Effector CD4-positive, alpha-beta T cell (primary cell): ENCODE measurements at regions not wholly inside any gene's neighbourhood (a gene's known extent, or its start where the extent isn't known, plus 50 kb on each side); places are given as distances from the start of the nearest gene placed in this dataset.

Experiments
- DNase-seq: peaks from one replicate; pipeline ENCODE4 v3.0.0-alpha.2; 2020

DNA sequence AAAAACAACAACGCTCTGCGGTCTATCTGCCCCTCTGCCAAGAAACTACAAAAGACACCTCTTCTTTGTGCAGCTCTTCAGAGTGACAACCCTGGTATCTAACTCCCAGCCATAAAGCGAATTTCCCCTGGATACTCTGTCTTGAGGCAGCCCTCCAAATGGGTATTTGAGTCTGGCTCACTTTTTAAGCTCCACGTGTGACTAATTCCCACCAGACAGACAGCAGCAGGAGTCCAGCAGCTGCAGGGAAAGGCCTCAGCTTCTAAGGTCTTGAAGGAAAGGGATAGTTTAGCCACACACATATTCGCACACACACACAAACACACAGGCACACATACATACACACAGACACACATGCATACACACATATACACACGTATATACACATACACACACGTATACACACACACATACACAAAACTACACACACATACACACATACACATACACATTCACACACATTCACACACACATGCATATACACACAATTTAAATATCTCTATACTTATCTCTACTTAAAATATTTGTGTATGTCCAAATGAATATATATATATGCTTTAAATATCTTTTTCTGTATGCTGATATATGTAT is 188.8 kb downstream of the TSHZ3 start:
- DNase-seq = no peak

DNA sequence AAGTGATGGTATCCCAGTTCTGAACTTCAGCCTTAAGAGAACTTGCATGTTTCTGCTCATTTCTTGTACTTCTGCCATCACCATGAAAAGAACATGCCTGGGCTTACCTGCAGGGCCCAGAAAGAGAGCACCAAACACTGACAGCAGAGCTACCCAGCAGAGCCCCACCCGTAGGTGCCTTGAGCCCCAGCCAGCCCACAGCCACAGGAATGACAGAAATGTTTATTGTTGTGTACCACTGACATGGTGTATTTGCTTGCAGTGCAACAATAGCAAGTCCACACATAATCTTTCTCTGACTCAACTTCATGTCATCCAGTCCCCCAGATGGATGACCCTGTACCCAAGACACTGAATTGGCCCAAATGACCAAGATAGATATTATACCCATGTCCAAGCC is 195.2 kb downstream of the TSHZ3 start:
- no peak for DNase-seq

DNA sequence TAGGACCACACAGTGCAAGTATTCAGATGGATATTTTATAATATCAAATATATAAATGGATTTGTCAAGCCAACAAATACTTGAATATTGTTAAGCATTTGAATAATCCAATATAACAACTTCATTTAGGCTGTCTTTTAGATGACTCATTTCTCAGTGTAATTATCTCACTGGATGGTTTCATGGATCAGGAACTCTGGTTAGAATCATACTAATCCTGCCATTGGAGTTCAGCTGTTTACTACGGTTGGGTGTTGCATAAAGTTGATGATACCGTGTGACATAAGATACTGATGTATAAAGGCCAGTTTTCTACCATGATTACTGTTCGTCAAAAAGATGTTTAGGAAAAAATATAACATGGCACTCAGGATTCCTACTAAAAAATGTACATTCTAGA is 196.3 kb downstream of the TSHZ3 start:
- DNase-seq = no peak

DNA sequence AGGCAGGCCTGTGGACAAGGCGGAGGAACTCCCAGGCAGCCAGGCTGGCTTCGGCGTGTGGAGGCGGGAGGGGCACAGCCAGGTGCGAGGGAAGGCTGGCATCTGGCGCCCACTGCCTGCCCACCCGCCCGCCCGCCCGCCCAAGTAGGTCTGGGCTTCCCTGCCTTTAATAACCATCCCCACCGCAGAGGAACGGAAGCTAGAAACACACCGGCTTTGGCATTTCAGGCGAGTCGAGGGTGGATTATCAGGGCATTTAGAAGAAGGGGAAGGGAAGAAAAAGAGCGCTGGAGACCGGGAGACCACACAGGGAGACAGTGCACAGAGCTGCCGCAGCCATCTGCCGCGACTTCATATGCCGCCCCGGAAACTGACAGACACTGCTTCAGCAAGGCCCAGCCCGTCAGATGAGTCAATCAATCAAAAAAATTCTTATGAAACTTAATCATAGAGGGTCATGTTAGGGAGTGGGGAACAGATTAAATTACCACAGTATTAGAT is 199.7 kb downstream of the TSHZ3 start:
- no peak for DNase-seq

DNA sequence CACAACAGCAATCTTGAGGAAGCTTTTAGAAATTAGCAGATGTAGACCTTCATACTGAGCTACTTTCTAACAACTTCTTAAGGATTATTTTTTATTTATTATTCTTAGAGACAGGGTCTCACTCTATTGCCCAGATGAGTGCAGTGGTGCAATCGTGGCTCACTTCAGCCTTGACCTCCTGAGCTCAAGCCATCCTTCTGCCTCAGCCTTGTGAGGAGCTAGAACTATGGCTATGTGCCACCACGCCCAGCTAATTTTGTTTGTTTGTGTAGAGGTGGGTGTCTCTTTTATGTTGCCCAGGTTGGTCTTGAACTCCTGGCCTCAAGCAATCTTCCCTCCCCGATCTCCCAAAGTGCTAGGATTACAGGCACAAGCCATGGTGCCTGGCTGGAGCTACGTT is 200.6 kb downstream of the TSHZ3 start:
- DNase-seq = no peak

DNA sequence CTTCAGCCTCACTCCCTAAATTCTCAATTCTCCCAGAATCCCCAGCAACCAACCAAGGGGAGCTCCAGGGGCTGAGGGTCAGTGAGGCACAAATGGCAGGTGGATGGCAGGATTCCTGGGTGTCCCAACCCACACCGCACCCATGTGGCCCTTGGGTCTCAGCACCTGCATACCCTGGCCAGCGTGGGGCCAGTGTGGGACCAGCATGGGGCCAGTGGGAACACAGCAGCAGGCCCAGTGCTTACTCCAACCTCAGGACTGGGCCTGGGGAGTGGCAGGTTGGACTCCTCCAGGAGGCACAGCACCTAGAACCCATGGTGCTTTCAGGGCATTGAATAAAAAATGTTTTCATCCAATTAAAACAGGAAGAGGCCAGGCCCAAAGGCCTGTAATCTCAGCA is 202.0 kb downstream of the TSHZ3 start:
- DNase-seq = no peak

DNA sequence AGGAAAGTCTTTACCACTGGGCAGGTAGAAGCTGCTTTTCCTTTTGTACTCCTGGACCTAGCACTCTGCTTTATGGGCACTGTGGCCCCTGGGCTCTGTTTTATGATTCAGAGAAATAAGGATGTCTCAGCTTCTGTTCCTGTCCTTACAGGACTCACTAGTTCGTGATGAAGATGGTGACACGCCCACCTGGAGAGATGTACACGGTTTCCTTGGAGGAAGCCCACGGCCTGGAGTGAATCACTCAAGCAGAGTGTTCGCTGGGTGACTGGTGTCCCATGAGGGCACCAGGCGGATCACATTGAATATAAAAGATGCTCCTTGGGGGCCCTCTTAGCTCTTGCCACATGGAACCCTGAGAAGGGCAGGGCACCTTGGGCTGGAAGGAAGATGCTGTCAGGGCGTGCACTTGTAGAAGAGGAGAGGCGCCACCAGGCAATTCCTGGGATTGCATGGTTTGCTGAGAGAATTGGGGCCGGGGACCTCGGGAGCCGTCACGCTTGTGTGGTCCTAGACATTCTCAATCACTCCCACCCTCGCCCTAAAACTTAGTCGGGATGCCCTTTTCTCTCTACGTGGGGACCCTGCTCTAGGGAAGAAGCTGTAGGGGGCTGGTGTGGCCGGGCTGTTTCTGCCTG is 202.6 kb downstream of the TSHZ3 start:
- DNase-seq = no peak

DNA sequence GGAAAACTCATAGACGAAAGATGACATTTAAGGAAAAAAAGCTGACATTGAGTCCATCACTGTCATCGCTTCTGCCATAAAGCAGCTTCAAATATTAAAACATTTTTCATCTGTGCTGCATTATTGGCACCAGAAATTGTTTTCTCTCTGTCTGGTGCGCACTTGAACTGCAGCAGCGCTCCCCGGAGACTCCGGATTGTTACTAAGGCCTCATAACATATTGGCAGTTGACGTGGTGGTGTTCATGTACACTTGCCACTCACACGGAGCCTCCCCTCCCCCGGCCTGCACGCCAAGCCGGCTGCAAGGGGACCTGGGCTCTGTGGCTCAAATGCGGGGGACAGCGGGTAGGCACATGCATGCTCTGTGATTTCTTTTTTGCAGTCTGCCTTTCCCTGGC is 203.2 kb downstream of the TSHZ3 start:
- DNase-seq = no peak

DNA sequence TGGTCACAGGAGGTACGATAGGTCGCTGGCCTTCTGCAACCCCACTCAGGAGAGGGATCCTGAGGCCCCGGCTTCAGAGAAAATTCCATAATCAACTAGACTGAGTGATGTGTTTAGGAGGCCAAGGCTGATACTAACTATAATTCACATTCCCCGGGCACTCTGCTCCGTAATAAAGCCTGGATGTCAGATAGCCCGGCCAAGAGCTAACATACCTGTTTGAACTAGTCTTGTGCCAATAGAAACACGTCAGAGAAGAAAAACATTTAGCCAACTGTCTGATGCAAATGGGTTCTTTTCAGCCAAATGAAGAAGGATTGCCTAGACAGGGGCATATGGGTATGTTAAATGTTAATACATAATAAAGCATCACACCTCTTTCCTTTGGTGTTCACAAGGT is 204.2 kb downstream of the TSHZ3 start:
- no peak for DNase-seq

DNA sequence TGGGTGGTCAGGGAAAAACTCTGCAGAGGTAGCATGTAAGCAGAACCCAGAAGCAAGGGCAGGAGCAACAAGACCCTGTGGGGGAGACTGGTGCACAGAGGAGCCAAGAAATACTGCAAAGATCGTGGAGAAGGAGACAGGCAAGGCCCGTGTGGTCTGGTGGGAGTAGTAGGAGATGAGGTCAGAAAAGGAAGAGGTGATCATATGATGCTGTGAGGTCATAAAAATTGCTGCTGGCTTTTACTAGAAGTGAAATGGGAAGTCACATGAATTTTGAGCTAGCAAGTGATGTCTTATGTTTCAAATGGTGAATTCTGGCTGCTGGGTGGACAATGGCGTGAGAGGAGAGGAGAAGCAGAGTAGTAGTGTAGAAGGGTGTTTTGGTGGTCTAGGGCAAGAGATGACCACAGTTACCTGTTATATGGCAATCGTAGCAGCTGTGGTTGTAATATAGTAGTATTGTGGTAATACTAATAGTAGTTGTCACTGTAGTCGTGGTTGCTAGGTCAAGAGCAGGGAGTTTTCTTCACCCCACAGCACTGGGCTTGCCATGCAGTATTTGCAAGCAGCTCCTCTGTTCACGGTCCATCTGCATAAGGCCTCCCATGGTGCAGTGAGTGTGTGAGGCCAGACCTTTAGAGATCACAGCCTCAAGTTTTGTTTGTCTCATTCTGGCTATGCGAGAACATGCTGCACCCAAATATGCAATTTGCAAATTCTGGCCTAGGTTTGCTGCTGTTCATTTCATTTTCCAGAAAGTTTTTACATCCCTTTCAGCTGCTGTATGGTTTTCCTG is 205.0 kb downstream of the TSHZ3 start:
- no peak for DNase-seq

DNA sequence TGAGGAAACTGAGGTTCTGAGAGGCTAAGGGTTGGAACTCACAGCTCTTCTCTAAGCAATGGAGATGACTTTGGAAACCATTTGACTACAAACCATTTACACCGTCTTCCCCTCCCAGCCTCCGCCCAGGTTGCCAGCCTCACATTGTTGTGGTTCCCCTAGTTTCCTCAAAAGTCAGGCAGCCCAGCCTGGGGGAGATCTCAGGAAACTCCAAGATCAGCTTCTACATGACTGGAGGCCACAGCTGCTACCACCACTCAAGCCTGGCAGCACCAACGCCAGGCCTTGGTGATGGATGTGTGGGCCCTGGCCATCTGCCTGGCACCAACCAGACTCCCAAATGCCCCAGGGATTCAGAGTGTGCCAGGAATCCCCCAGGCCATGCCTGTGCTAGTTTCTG is 207.9 kb downstream of the TSHZ3 start:
- DNase-seq = no peak

DNA sequence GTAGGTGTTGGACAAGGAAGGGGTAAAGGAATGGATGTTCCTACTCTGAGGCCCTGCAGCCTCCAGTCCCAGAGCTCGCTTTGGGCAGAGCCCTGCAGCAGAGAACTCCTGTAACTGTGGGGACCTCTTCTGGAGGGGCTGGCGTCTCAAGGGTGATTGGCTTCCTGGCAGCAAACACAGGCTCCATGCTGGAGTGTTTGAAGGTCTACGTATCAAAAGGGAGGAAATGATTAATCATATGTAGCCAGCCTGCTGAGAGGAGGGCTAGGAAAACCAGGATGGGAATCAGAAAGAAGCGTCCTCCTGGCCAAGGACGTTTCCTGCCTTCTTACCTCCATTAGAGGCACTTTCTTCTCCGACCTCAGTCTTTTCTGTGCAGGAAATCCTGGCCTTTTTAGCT is 208.5 kb downstream of the TSHZ3 start:
- no peak for DNase-seq

DNA sequence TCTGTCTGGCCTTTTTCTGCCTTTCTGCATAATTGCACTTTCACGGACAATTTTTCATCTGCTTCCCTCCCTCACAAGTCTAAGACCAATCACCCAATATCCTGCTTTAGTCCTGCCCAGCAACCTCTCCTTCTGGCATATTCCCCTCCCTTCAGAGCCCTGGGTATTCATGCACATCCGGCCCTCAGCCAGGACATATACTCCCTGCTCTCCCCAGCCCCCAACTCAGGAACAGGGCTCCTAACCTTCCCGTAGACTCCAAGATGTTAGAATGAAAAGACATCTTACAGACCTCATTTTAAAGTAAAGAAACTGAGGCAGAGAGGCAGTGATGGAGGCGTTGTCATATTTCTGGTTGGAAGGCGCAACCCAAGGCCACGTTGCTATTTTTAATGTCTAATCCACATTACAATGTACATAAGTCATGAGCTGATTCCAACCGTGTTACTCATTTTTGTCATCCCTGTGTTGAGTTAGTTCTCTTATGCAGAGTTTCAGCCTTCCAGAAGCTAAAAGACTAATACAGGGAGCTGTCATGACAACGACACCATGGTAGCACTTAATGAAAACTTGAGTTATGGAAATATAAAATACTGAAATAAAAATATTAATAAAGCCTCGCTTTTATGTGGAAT is 209.2 kb downstream of the TSHZ3 start:
- DNase-seq = no peak

DNA sequence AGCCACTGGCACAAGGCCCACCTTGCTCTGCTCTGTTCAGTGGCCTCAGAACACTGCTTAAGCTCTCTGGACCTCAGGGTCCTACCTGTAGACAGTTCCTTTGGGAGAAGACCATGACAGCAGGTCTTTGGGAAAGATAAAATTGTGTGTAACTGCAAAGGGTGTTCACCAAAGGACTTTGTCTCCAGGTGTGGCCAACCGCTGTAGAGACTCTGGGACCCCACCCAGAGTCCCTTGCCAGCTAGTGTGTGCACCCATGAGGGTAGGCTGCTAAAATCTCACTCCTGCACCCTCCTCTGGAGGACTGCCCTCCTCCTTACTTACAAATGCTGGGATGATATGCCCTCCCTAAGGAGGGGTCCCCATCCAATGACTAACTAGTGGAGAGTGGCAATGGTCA is 211.2 kb downstream of the TSHZ3 start:
- DNase-seq = no peak

DNA sequence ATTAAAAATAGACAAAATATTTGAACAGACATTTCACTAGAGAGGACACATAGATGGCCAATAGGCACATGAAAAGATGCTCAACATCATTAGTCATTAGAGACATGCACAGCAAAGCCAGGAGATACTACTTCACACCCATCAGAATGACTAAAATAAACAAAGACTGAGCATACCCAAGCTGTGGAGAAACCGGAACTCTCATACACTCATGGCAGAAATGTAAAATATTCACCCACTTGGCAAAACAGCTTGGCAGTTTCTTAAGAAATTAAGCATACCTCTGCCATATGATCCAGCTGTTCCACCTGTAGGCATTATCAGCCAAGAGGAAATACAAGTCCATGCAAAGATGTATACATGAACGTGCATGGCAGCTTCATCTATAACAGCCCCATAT is 213.4 kb downstream of the TSHZ3 start:
- DNase-seq = no peak

DNA sequence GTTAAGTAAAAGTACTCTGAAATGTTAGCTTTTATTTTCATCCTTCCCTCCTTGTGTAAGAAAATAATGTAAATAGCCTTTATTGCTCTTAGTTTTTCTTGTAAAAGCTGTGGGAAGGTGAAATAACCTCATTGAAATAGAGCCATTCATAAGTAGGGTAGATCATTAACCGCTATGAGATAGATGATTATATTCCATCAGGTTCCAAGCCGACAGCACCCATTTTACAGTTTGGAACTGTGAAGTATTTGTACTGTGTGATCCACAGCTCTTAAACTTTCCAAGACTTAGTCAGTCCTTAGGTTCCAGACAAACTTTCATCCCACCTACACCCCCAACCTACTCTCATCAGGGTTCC is 216.5 kb downstream of the TSHZ3 start:
- no peak for DNase-seq

DNA sequence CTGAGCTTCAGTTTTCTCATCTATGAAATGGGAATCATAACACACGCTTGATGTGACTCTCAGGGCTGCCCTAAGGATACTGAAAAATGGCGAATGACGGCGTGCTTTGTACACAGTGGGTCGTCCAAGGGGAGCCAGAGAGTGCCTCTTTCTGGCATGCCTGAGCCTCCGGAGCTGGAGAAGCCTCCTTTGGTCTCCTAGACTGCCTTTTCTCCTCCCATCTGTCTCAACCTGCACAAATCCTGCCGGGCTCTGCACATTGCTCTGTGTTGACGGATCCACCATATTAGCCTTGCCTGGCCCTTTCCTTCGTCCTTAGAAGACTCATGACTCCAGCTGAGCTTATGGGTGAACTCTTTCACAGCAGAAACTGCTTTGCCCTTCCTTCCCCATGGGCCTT is 220.9 kb downstream of the TSHZ3 start:
- no peak for DNase-seq

DNA sequence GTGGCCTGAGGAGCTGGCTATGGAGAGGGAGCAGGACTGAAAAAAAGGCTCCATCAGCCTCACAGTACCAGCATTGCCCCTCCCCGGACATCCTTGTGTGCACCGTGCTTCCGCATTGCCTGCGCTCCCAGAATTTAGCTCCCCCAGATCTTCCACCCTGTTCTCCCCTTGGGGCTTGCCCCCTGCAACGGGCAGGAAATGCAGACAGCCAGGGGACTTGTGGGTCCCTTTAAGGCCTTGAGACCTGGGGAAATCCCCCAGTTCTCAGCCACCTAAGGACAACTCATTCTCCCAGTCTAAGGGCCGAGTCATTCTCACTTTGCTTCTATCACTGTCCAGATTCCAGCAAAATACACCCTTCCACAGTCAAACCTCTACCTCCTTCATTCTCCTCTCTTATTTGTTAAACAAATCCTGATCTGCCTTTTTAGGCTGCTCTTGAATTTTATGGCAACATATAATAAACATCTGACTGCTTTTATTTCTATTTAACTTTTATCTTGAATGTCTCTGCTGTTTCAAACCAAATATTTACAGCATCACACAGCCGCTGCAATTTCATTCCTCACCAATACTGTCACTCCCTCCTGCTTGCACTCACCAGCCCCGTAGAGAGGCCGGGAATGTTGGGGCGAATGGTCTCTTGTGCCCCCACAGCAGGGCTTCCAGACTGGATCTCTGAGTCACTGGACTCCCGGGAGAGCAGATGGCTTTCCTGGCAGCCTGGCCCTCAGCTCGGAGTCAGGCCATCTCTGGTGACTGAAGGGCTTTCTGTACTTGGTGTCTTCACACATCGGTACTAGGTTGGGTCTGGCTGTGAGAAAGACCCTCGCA is 221.9 kb downstream of the TSHZ3 start:
- DNase-seq = no peak

DNA sequence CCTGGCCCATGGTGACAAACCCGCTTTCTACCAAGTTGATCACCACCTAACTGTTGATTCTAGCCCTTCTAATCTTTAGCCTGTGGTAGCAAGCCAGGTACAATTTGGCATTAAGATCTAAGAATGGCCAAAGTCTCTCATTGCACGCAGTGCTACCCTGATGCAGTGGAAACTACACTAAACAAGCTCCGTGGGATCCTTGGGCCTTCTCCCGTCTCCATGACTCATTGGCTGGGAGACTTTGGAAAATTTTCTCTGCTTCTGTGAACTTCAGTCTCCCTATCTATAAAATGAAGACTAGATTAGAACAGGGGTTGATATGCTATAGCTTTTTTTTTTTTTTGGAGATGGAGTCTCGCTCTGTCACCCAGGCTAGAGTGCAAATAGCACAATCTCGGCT is 223.0 kb downstream of the TSHZ3 start:
- DNase-seq = no peak

DNA sequence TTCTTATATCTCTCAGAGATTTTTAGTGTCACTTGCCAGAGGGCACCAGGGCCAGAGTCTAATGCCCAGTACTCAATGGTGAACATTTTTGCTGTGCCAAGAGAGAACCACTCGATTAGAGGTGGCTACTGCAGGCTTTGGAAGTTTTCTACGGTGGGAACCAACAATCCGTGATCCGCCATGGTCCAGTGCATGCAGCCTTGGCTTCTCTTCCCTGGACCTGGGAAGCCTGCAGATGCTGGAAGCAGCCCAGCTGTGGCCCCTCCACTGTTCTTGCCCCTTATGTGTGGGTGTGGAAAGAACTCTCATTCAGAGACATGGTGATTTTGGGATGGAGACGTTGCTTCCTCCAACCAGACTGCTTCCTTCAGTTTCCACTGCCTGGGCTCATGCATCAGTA is 224.2 kb downstream of the TSHZ3 start:
- no peak for DNase-seq

DNA sequence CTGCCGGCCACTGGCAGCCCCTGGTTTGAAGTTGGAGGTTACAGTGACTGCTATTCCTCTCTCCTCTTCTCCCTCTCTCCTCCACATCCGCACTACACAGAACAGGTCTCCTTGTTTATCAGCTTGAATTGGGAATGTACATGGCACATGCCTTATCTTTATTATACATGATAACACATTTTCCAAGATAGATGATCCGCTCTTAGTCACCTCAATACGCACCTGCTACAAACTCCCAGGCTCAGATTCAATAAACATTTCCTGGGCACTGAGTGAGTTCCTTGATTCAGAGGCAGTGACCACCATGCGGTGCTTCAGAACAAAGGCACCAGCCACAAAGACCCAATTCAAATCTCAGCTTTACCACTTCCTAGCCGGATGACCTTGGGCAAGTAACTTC is 227.7 kb downstream of the TSHZ3 start:
- DNase-seq = no peak

DNA sequence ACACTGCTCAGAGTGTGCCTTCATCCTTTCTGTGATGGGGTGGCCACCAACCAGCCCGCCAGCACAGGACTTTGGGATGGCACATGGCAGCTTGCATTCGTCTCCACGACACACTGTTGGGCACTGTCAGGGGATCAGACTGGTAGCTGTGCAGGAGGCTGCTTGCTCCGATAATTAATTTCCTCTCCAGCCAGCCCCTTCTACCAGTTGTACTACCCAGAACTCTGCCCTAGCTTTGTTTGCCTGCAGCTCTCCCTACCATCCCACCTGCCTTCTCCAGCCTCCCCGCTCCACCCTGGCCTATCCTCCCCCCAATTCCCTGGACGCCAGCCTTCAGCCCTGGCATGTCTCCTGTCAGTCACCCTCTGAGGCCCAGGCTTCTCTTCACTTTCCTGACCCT is 228.3 kb downstream of the TSHZ3 start:
- DNase-seq = no peak
